ENCODE measurements at regions not wholly inside any gene's neighbourhood (a gene's known extent, or its start where the extent isn't known, plus 50 kb on each side); places are given as distances from the start of the nearest gene placed in this dataset.

- peak; percentile 53; the same call in 1 of the 2 replicates for TF ChIP-seq REST (IDR thresholded peaks at IDR 0.05; ENCODE audit: borderline replicate concordance)
- TF ChIP-seq REST (CRISPR knock-in tag; IDR thresholded peaks at IDR 0.05; ENCODE audit: low read depth) = no peak
- TF ChIP-seq NCOR1 (IDR thresholded peaks at IDR 0.05) = no peak
- TF ChIP-seq ZNF785 (CRISPR knock-in tag; IDR thresholded peaks at IDR 0.05) = no peak
- TF ChIP-seq NRF1 (conservative IDR thresholded peaks at IDR 0.05 in 1 of 2, IDR thresholded peaks at IDR 0.05 in 1 of 2) = peak; percentile 12 to 36; a peak in 1 of 4 replicates
- no peak for TF ChIP-seq CREB5 (CRISPR knock-in tag; IDR thresholded peaks at IDR 0.05)
- no peak for TF ChIP-seq EWSR1 (IDR thresholded peaks at IDR 0.05; ENCODE audit: borderline replicate concordance, low read depth, partially characterized antibody)
- TF ChIP-seq ZNF224 (CRISPR knock-in tag; IDR thresholded peaks at IDR 0.05) = no peak
- TF ChIP-seq RAD21 (CRISPR knock-in tag; conservative IDR thresholded peaks at IDR 0.05 in 1 of 2, IDR thresholded peaks at IDR 0.05 in 1 of 2) = peak; percentile 53 to 74
- TF ChIP-seq TAL1 (IDR thresholded peaks at IDR 0.05) = no peak
- peak; percentile 68 to 75 (median 72) for TF ChIP-seq CTCF (IDR thresholded peaks at IDR 0.05 in 2 of 3, conservative IDR thresholded peaks at IDR 0.05 in 1 of 3; ENCODE audit: insufficient read depth in 2 of 3, low read depth in 1 of 3, low read length in 3 of 3)
- 0 out of 4 replicates have a peak, but pooled peaks of 1 of the 2 experiments have one; percentile 22 for TF ChIP-seq RCOR1 (IDR thresholded peaks at IDR 0.05; ENCODE audit: borderline replicate concordance in 1 of 2, low read depth in 2 of 2, low read length in 2 of 2)
- no peak for TF ChIP-seq MAFG (tag; conservative IDR thresholded peaks at IDR 0.05)
- peak; percentile 52 for TF ChIP-seq CTCFL (IDR thresholded peaks at IDR 0.05; ENCODE audit: borderline replicate concordance, insufficient read depth, low read depth, low read length, poor library complexity, severe bottlenecking)
Observed at GRCh38 chr2:168348076-168348475, 100.7 kb upstream of the STK39 start (continued).

Data from K562 (cell line).